ENCODE measurements at regions not wholly inside any gene's neighbourhood (a gene's known extent, or its start where the extent isn't known, plus 50 kb on each side); places are given as distances from the start of the nearest gene placed in this dataset.

- no peaks in the 10 kb centered on the region for H3K4me1 Mint-ChIP-seq (ENCODE audit: low read depth)
- H3K36me3 Mint-ChIP-seq (ENCODE audit: low read depth) = no peaks in the 10 kb centered on the region
- H3K4me3 Mint-ChIP-seq = no peak overlapping the region
- H3K27me3 Mint-ChIP-seq (ENCODE audit: insufficient read depth) = no peaks in the 10 kb centered on the region
- no peak for DNase-seq (ENCODE audit: low spot score)
- no peaks in the 10 kb centered on the region for H3K9me3 Mint-ChIP-seq
- H3K27ac Mint-ChIP-seq = no peak overlapping the region
- intact Hi-C loops (cut with micrococcal nuclease) = no loop called here
Measured at GRCh38 chr15:29535952-29536351, 266.3 kb upstream of the NSMCE3 start.

GRCh38 chr15:29534378-29534777 is 264.8 kb upstream of the NSMCE3 start:
- intact Hi-C loops (cut with micrococcal nuclease) = no loop called here
- Mint-ChIP-seq H3K27ac (no peak overlapping the region), H3K36me3 (ENCODE audit: low read depth) (no peaks in the 10 kb centered on the region), H3K4me3 (no peak overlapping the region), H3K9me3 (no peaks in the 10 kb centered on the region), H3K4me1 (ENCODE audit: low read depth) (no peaks in the 10 kb centered on the region), H3K27me3 (ENCODE audit: insufficient read depth) (peaks cover 1% of the 10 kb centered on the region)
- no peak for DNase-seq (ENCODE audit: low spot score)

- DNase-seq (ENCODE audit: low spot score) = no peak
- H3K9me3 Mint-ChIP-seq = no peaks in the 10 kb centered on the region
- no peaks in the 10 kb centered on the region for H3K4me1 Mint-ChIP-seq (ENCODE audit: low read depth)
- H3K4me3 Mint-ChIP-seq = no peak overlapping the region
- intact Hi-C loops (cut with micrococcal nuclease) = no loop called here
- no peaks in the 10 kb centered on the region for H3K36me3 Mint-ChIP-seq (ENCODE audit: low read depth)
- no peak overlapping the region for H3K27ac Mint-ChIP-seq
- H3K27me3 Mint-ChIP-seq (ENCODE audit: insufficient read depth) = peaks cover 1% of the 10 kb centered on the region
Measured at GRCh38 chr15:29533647-29534046, 264.0 kb upstream of the NSMCE3 start.

GRCh38 chr15:29532296-29532695 is 262.7 kb upstream of the NSMCE3 start:
- Mint-ChIP-seq H3K27me3 (ENCODE audit: insufficient read depth) (peaks cover 1% of the 10 kb centered on the region), H3K9me3 (no peaks in the 10 kb centered on the region), H3K4me1 (ENCODE audit: low read depth) (no peaks in the 10 kb centered on the region), H3K36me3 (ENCODE audit: low read depth) (no peaks in the 10 kb centered on the region), H3K27ac (no peak overlapping the region), H3K4me3 (no peak overlapping the region)
- intact Hi-C loops (cut with micrococcal nuclease) = no loop called here
- DNase-seq (ENCODE audit: low spot score) = no peak

GRCh38 chr15:29530966-29531365 is 261.3 kb upstream of the NSMCE3 start:
- intact Hi-C loops (cut with micrococcal nuclease) = no loop called here
- H3K4me1 Mint-ChIP-seq (ENCODE audit: low read depth) = no peaks in the 10 kb centered on the region
- H3K27me3 Mint-ChIP-seq (ENCODE audit: insufficient read depth) = peaks cover 1% of the 10 kb centered on the region
- no peak overlapping the region for H3K4me3 Mint-ChIP-seq
- no peak for DNase-seq (ENCODE audit: low spot score)
- no peaks in the 10 kb centered on the region for H3K36me3 Mint-ChIP-seq (ENCODE audit: low read depth)
- H3K27ac Mint-ChIP-seq = no peak overlapping the region
- H3K9me3 Mint-ChIP-seq = no peaks in the 10 kb centered on the region

GRCh38 chr15:29529043-29529442 is 259.4 kb upstream of the NSMCE3 start:
- no peak for DNase-seq (ENCODE audit: low spot score)
- no peaks in the 10 kb centered on the region for H3K36me3 Mint-ChIP-seq (ENCODE audit: low read depth)
- peaks cover 2% of the 10 kb centered on the region for H3K27me3 Mint-ChIP-seq (ENCODE audit: insufficient read depth)
- intact Hi-C loops (cut with micrococcal nuclease) = no loop called here
- H3K9me3 Mint-ChIP-seq = no peaks in the 10 kb centered on the region
- no peaks in the 10 kb centered on the region for H3K4me1 Mint-ChIP-seq (ENCODE audit: low read depth)
- H3K4me3 Mint-ChIP-seq = no peak overlapping the region
- H3K27ac Mint-ChIP-seq = no peak overlapping the region

- DNase-seq (ENCODE audit: low spot score) = no peak
- Mint-ChIP-seq H3K27me3 (ENCODE audit: insufficient read depth) (peaks cover 3% of the 10 kb centered on the region), H3K4me1 (ENCODE audit: low read depth) (no peaks in the 10 kb centered on the region), H3K4me3 (no peak overlapping the region), H3K9me3 (no peaks in the 10 kb centered on the region), H3K36me3 (ENCODE audit: low read depth) (no peaks in the 10 kb centered on the region), H3K27ac (no peak overlapping the region)
- intact Hi-C loops (cut with micrococcal nuclease) = no loop called here
Measured at GRCh38 chr15:29528276-29528675, 258.7 kb upstream of the NSMCE3 start.

GRCh38 chr15:29526802-29527201 is 257.2 kb upstream of the NSMCE3 start:
- H3K9me3 Mint-ChIP-seq = no peaks in the 10 kb centered on the region
- H3K36me3 Mint-ChIP-seq (ENCODE audit: low read depth) = no peaks in the 10 kb centered on the region
- no peak for DNase-seq (ENCODE audit: low spot score)
- H3K27ac Mint-ChIP-seq = no peak overlapping the region
- H3K4me1 Mint-ChIP-seq (ENCODE audit: low read depth) = no peaks in the 10 kb centered on the region
- H3K4me3 Mint-ChIP-seq = no peak overlapping the region
- H3K27me3 Mint-ChIP-seq (ENCODE audit: insufficient read depth) = peaks cover 3% of the 10 kb centered on the region
- intact Hi-C loops (cut with micrococcal nuclease) = no loop called here

GRCh38 chr15:29522373-29523276 is 253.0 kb upstream of the NSMCE3 start:
- H3K9me3 Mint-ChIP-seq = peaks cover 15% of the 10 kb centered on the region
- intact Hi-C loops (cut with micrococcal nuclease) = no loop called here
- peaks cover 4% of the 10 kb centered on the region for H3K27me3 Mint-ChIP-seq (ENCODE audit: insufficient read depth)
- no peaks in the 10 kb centered on the region for H3K4me1 Mint-ChIP-seq (ENCODE audit: low read depth)
- H3K4me3 Mint-ChIP-seq = no peak overlapping the region
- no peak overlapping the region for H3K27ac Mint-ChIP-seq
- no peak for DNase-seq (ENCODE audit: low spot score)
- no peaks in the 10 kb centered on the region for H3K36me3 Mint-ChIP-seq (ENCODE audit: low read depth)

- H3K9me3 Mint-ChIP-seq = peaks cover 20% of the 10 kb centered on the region
- no peak overlapping the region for H3K27ac Mint-ChIP-seq
- no peaks in the 10 kb centered on the region for H3K4me1 Mint-ChIP-seq (ENCODE audit: low read depth)
- H3K36me3 Mint-ChIP-seq (ENCODE audit: low read depth) = no peaks in the 10 kb centered on the region
- DNase-seq (ENCODE audit: low spot score) = no peak
- H3K4me3 Mint-ChIP-seq = no peak overlapping the region
- H3K27me3 Mint-ChIP-seq (ENCODE audit: insufficient read depth) = peaks cover 2% of the 10 kb centered on the region
- intact Hi-C loops (cut with micrococcal nuclease) = no loop called here
Measured at GRCh38 chr15:29518442-29518841, 248.8 kb upstream of the NSMCE3 start.

- H3K36me3 Mint-ChIP-seq (ENCODE audit: low read depth) = no peaks in the 10 kb centered on the region
Measured at GRCh38 chr15:29517829-29518228, 248.2 kb upstream of the NSMCE3 start.

GRCh38 chr15:29516929-29517328 is 247.3 kb upstream of the NSMCE3 start:
- peaks cover 20% of the 10 kb centered on the region for H3K9me3 Mint-ChIP-seq
- intact Hi-C loops (cut with micrococcal nuclease) = no loop called here
- H3K27ac Mint-ChIP-seq = no peak overlapping the region
- DNase-seq (ENCODE audit: low spot score) = no peak
- no peaks in the 10 kb centered on the region for H3K36me3 Mint-ChIP-seq (ENCODE audit: low read depth)
- peaks cover 2% of the 10 kb centered on the region for H3K27me3 Mint-ChIP-seq (ENCODE audit: insufficient read depth)
- H3K4me3 Mint-ChIP-seq = no peak overlapping the region
- H3K4me1 Mint-ChIP-seq (ENCODE audit: low read depth) = no peaks in the 10 kb centered on the region

More at GRCh38 chr15:29517829-29518228, 248.2 kb upstream of the NSMCE3 start:
- intact Hi-C loops (cut with micrococcal nuclease) = no loop called here
- H3K4me3 Mint-ChIP-seq = no peak overlapping the region
- peaks cover 2% of the 10 kb centered on the region for H3K27me3 Mint-ChIP-seq (ENCODE audit: insufficient read depth)
- peaks cover 20% of the 10 kb centered on the region for H3K9me3 Mint-ChIP-seq
- H3K27ac Mint-ChIP-seq = no peak overlapping the region
- DNase-seq (ENCODE audit: low spot score) = no peak
- H3K4me1 Mint-ChIP-seq (ENCODE audit: low read depth) = no peaks in the 10 kb centered on the region

- H3K27me3 Mint-ChIP-seq (ENCODE audit: insufficient read depth) = no peaks in the 10 kb centered on the region
- no peak overlapping the region for H3K27ac Mint-ChIP-seq
- no peaks in the 10 kb centered on the region for H3K4me1 Mint-ChIP-seq (ENCODE audit: low read depth)
- no peak overlapping the region for H3K4me3 Mint-ChIP-seq
- peaks cover 18% of the 10 kb centered on the region for H3K9me3 Mint-ChIP-seq
- intact Hi-C loops (cut with micrococcal nuclease) = no loop called here
- no peaks in the 10 kb centered on the region for H3K36me3 Mint-ChIP-seq (ENCODE audit: low read depth)
- DNase-seq (ENCODE audit: low spot score) = no peak
Measured at GRCh38 chr15:29514926-29515325, 245.3 kb upstream of the NSMCE3 start.

- no peaks in the 10 kb centered on the region for H3K4me1 Mint-ChIP-seq (ENCODE audit: low read depth)
- no peaks in the 10 kb centered on the region for H3K36me3 Mint-ChIP-seq (ENCODE audit: low read depth)
- H3K27ac Mint-ChIP-seq = no peak overlapping the region
- intact Hi-C loops (cut with micrococcal nuclease) = no loop called here
- DNase-seq (ENCODE audit: low spot score) = no peak
- peaks cover 2% of the 10 kb centered on the region for H3K27me3 Mint-ChIP-seq (ENCODE audit: insufficient read depth)
- H3K4me3 Mint-ChIP-seq = no peak overlapping the region
- H3K9me3 Mint-ChIP-seq = no peaks in the 10 kb centered on the region
Measured at GRCh38 chr15:29511663-29512062, 242.0 kb upstream of the NSMCE3 start.
